ENCODE measurements at regions not wholly inside any gene's neighbourhood (a gene's known extent, or its start where the extent isn't known, plus 50 kb on each side); places are given as distances from the start of the nearest gene placed in this dataset.

DNA sequence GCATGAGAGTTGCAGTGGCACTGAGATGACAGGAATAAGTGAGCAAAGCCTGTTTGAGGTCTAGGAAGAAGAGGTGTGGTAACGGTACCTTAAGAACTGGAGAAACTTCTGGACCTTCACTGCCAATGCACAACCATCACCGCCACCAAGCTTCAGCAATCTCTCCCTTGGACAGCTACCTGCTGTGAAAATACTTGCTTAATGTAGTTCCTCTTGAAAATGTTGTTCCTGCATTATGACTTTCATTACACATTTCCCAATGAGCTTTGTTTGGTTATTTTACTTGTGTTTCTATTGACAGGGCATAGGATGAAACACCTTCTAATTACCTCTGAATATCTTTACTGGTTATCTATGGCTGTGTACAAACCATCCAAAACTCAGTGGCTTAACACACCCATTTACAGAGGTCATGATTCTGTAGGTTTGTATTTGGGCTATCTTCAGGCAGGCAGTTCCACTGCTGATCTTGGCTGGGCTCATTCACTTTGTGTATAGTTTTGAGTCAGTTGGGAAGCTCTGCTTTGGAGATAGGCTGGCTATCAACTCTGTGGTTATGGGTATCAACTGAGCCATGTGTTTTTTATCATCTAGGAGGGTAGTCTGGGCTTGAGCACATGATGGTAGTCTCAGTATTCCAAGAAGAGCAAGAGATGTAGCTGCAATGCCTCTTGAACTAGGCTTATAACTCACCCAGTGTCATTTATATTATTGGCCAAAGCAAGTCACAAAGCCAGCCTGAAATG is 149.4 kb downstream of the ELAVL4 start:
- DNase-seq (ENCODE audit: low read depth, low spot score) = no peak
- H3K4me3 ChIP-seq (ENCODE audit: low read length) = no peak overlapping the region

GRCh38 chr1:50257029-50257428 is 148.3 kb downstream of the ELAVL4 start:
- DNase-seq (ENCODE audit: low read depth, low spot score) = no peak
- no peak overlapping the region for H3K4me3 ChIP-seq (ENCODE audit: low read length)

All from Jurkat, Clone E6-1 (cell line).